ENCODE measurements at regions not wholly inside any gene's neighbourhood (a gene's known extent, or its start where the extent isn't known, plus 50 kb on each side); places are given as distances from the start of the nearest gene placed in this dataset.
"Not testable (repeated sequence)": the region's sequence is repeated elsewhere in the genome, so short reads cannot be mapped to it uniquely, and the experiment has no call there.

- no peak for DNase-seq
Measured at GRCh38 chr1:56142301-56142700, 437.1 kb downstream of the PLPP3 start.

- DNase-seq: no peak
Measured at GRCh38 chr1:56139836-56140235, 439.5 kb downstream of the PLPP3 start.

GRCh38 chr1:56137521-56138505, 441.6 kb downstream of the PLPP3 start:
- DNase-seq: no peak

GRCh38 chr1:56137090-56137489, 442.3 kb downstream of the PLPP3 start:
- DNase-seq: no peak

GRCh38 chr1:56135864-56136147, 443.6 kb downstream of the PLPP3 start:
- no peak for DNase-seq

- no peak for DNase-seq
Measured at GRCh38 chr1:56135069-56135863, 444.1 kb downstream of the PLPP3 start.

- no peak for DNase-seq
Measured at GRCh38 chr1:56133522-56134472, 445.6 kb downstream of the PLPP3 start.

- no peak for DNase-seq
Measured at GRCh38 chr1:56132520-56132919, 446.8 kb downstream of the PLPP3 start.

- DNase-seq: no peak
Measured at GRCh38 chr1:56129837-56130236, 449.5 kb downstream of the PLPP3 start.

- no peak for DNase-seq
Measured at GRCh38 chr1:56125316-56125715, 454.0 kb downstream of the PLPP3 start.

- no peak for DNase-seq
Measured at GRCh38 chr1:56123826-56124225, 455.5 kb downstream of the PLPP3 start.

GRCh38 chr1:56123421-56123820, 455.9 kb downstream of the PLPP3 start:
- no peak for DNase-seq

- DNase-seq: no peak
Measured at GRCh38 chr1:56120021-56120420, 459.3 kb downstream of the PLPP3 start.

GRCh38 chr1:56118676-56119075, 460.7 kb downstream of the PLPP3 start:
- DNase-seq: not testable (repeated sequence)

- no peak for DNase-seq
Measured at GRCh38 chr1:56115701-56116100, 463.7 kb downstream of the PLPP3 start.

GRCh38 chr1:56113679-56114078, 465.7 kb downstream of the PLPP3 start:
- DNase-seq: no peak

- no peak for DNase-seq
Measured at GRCh38 chr1:56107275-56107638, 472.1 kb downstream of the PLPP3 start.

GRCh38 chr1:56106531-56107274, 472.7 kb downstream of the PLPP3 start:
- no peak for DNase-seq

GRCh38 chr1:56105397-56105796, 474.0 kb downstream of the PLPP3 start:
- DNase-seq: no peak

- DNase-seq: no peak
Measured at GRCh38 chr1:56099766-56100265, 479.5 kb downstream of the PLPP3 start.

- DNase-seq: no peak
Measured at GRCh38 chr1:56098946-56099345, 480.4 kb downstream of the PLPP3 start.

- DNase-seq: no peak
Measured at GRCh38 chr1:56097713-56098112, 481.6 kb downstream of the PLPP3 start.

All from NCI-H1930 (cell line).